Activated CD4-positive, alpha-beta T cell treated with anti-CD3 and anti-CD28 coated beads, Interleukin-2, amount 50 U/mL, for 16 hours (primary cell): ENCODE measurements at regions not wholly inside any gene's neighbourhood (a gene's known extent, or its start where the extent isn't known, plus 50 kb on each side); places are given as distances from the start of the nearest gene placed in this dataset.

Experiments used
- DNase-seq: peaks from one replicate; pipeline ENCODE4 v3.0.0-alpha.2; 2020

DNA sequence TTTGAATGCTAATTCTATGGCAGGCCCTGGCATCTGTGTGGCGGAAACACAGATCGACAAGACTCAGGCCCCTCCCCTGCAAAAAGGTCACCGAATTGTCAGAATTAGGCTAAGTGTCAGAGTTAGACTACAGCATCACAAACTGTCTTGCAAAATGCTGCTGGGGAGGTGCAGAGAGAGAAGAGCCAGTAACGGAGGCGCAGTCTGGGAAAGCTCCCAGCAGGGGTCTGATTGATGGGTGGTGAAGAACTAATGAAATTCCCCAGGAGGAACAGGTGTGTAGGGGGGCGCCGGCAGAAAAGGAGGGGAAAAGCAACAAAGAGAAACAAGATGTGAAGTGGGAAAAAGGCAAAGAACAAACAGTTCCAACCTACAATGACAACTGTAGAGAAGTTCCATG is 72.7 kb upstream of the TAMM41 start:
- DNase-seq, result no peak

DNA sequence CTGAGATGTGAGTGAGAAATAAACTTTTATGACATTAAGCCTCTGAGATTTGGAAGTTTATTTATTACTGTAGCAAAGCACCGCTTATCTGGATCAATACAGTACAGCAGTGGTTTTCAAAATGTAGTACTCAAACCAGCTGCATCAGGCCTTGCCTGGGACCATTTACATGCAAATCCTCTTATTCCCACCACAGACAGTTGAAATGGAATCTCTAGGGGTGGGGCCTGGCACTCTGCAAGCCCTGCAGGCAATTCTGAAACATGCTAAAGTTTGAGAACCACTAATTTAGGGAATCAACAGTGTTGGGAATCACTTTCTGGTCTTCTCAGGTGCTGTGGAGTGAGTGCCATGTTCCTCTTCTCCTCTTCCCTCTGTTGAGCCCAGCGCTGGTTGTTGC is 77.8 kb upstream of the TAMM41 start:
- DNase-seq, result no peak

DNA sequence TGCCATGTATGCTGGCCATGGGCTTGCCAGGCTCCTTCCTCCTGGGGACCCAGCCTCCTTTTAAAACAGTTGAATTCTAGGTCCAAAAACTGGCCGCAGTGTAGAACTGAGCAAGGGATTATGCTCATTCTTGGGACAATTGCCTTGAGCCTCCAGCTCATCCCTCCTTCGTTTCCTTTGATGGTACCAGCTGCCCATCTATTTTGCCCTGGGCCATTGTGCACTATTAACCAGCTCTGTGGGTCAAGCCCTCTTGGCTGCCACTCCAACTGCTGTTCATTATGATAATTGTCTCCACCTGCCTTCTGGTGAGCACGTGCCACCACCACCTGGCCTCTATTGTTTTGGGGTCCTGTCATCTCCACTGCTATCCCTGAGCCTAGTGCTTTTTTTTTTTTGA is 75.8 kb upstream of the SYN2 start:
- DNase-seq, result no peak

DNA sequence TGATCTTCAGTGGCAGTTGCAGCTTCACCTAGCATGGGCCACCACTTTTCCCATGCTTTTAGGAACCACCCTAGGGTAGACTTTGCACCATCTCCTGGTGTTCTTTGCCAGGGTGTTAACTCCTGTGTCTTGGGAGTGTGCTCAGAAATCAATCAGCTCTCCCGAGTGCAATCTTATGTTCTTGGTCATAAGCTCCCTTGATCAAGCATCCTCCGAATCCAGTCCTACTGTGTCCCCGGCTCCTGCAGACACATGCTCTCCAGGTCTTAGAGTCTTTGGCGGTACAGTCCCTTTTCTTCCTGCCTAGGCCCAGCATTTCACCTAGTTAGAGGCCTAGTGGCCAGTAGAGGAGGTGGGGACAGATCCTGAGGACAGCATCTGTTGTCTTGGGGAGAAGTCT is 74.7 kb upstream of the SYN2 start:
- DNase-seq, result no peak

DNA sequence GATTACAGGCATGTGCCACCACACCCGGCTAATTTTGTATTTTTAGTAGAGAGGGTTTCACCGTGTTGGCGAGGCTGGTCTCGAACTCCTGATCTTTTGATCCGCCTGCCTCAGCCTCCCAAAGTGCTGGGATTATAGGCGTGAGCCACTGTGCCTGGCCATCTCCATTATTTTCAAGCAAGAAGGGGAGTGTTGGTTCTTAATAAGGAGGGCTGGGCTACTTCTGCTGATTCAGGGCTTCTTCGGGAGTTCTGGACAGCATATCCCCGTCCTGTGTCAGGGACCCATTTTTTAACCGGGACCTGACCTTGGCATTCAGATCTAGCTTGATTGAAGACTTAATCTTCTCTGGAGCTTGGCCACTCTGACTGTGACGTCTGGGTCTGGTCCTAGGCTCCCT is 74.1 kb upstream of the SYN2 start:
- no peak for DNase-seq

DNA sequence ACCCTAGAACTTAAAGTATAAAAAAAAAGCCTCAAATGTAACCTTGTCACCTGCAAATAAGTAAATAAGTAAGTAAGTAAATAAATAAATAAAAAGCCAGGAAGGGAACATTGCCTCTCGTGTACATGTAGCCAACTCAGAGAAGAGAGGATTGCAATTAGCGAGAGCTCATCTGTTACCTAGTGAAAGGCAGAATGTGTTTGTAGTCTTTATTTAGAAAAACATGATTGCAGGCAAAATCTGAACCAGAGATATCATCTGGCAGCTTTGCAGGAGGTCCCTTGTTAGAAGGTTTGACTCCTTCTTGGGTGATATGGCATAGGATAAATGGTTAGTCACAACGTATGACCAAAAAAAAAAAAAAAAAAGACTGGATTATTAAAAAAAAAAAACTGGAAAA is 71.6 kb upstream of the SYN2 start:
- DNase-seq, result no peak

DNA sequence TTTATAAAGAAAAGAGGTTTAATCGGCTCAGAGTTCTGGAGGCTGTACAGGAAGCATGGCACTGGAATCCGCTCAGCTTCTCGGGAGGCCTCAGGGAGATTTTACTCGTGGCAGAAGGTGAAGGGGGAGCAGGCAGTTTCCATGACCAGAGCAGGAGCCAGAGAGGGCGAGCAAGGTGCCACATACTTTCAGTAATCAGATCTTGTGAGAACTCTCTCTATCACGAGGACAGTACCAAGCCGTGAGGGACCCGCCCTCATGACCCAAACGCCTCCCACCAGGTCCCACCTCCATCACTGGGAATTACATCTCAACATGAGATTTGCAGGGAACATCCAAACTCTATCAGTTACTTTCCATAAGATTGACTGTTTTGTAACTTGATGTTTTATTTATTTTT is 70.7 kb upstream of the SYN2 start:
- no peak for DNase-seq

DNA sequence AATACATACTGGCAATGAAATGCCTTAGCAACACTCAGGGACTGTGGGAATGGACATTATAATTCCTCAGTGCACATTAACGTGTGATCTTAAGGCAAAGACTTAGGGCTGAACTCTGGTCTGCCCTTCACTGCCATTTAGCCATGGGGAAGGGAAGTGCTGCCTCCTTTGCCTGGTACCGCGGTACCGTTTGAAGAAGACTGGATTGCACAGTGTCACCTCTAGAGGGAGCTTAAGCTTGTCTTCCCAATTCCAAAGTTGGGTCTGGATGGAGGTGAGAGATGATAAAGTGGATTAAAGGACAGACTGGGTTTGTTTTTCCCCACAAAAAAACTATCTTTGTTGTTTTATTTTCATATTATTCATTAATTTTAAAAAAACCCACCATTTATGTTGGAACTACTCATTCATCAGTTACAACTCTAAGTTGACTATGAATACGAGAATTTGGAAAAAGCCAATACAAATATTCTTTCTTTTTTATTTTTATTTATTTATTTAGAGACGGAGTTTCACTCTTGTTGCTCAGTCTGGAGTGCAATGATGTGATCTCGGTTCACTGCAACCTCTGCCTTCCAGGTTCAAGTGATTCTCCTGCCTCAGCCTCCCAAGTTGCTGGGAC is 60.0 kb upstream of the SYN2 start:
- DNase-seq, result no peak

DNA sequence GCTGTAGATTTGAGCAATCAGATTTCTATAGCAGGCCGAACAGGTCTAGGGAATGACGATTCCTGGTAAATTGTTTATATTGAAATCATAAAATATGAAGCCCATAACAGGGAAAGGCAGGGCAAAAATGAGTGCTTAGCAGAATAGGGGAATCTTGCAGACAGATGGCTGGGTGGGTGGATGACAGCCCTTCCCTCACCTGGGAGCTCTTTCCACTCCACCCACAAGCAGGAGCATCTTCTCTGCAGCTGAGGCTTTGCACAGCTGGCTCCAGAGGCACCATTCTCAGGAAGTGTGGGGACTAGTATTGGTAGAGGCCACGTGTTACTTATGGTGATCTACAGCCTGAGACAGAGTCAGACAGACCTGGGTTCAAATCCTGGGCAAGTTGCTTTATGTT is 55.9 kb upstream of the SYN2 start:
- no peak for DNase-seq

DNA sequence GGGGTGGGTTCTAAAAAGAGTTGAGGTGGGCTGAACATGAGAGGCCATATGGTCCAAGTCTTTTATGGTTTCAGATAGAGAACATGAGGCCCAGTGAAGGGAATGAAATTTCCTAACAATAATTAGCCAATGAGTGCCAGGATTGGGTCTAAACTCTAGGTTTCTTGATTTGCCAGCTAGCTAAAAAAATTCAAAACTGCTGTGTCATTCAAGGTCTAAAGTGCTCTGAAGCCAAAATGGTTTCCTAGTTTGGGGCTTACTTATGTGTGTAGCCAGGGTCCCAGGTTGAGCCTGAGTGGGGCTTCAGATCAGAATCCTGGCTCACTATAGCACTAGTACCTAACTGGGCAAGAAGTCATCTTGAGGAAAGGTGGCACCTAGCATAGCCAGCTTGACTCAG is 55.3 kb upstream of the SYN2 start:
- no peak for DNase-seq

DNA sequence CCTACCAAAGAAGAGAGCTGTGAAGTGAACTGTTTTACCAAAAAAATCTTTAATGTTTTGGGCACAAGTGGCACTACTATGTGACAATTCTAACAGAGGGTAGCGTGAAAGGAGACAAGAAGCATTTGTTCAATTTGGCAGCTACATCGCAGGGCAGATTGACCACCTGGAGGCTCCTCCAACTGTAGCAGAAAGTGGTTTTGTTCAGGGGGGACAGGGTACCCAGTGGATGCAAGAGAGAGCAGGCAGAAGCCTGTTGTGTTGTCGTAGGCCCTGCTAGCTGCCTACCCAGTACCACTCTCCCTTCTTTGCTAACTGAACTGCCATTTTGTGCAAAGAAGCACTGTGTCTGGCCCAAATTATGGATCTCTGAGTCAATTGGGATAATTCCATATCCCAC is 54.8 kb upstream of the SYN2 start:
- DNase-seq, result no peak

DNA sequence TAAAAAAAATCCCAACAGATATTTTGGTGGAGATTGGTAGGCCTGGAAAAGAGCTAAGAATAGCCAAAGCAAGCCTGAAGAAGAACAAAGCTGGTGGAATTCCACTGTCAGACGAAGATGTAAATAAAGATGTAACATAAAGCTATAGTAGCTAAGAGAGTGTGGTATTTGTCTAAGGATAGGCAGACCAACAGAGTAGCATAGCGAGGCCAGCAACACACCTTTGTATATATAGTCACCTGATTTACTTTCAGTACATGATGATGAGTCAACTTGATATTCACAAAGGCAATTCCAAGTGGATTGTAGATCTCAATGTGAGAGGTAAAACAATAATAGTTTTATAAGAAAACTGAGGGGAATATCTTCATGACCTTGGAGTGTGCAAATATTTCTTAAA is 53.6 kb upstream of the SYN2 start:
- no peak for DNase-seq

DNA sequence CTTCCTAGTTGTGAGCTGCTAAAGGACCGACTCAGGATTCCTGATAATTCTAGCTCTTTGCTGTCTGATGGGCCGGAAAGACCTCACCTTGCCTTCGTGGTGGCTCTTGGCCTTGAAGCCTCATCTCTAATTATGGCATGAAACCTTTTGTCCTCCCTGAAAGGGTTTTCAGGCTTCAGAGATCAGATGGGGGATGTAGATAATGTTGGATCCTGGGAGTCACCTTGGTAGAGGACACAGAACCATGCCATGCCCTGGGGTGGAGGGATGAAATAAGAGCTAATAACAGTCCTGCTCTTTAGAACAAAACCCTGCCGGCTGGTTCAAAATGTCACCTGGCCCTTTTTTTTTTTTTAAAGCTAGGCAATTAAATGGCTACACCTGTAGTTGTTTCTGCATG is 50.8 kb upstream of the SYN2 start:
- no peak for DNase-seq

DNA sequence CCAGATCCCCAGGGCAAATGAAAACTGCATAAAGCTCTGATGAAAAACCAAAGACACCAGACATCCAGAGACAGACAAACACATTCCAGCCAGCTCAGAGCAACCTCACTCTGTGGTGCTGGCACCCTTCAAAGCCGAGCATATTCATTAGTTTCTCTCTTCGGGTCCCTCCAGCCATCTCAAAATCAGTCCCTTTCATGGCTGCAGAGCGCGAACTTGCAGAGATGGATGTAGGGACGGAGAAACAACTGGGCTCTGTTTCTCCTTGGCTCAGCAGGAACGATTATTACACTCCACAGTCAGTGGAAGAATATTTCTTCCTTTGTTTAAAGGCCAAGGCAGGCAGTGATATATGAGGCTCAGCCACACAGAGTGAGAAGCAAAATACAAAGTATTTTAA is 50.4 kb upstream of the SYN2 start:
- DNase-seq, result no peak

DNA sequence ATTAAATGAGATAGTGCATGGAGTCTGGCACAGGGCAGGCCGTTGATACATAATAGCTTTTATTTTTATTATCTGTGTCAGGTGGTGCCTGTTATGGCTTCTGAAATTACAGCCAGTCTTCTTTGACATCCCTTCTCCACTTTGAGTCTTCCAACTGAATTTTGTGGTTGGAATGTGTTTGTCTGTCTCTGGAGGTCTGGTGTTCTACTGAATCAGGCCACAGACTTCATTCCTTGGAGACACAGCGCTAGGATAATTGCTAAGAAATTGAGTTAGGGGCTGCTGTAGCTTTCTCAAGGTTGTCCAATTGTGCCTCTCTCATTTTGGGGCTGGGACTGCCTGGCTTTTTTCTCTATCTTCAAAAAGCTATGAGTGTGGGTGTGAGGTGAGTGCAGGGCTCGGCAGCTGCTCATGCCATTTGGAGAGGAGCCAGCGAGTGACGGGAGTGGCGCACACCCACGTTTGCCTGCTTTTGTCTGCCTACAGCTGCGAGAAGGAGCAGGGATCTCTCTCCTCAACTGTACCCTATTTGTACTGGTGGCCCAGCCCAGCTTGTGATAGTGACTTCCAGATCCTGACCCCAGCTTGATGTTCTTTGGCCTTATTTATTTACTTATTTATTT is 49.8 kb upstream of the SYN2 start:
- DNase-seq, result no peak
